Calu3 (cell line): ENCODE measurements at regions not wholly inside any gene's neighbourhood (a gene's known extent, or its start where the extent isn't known, plus 50 kb on each side); places are given as distances from the start of the nearest gene placed in this dataset.

Source experiments
- BruUV-seq: library from RNA; stranded (reverse); fragments of 400-500 nt; replicated peaks from 2 replicates; lab custom pipeline; 2021; lab: Mats Ljungman, UMichigan
- CTCF ChIA-PET: fragments of 300-600 bp; sonication (Branson Sonifier 250); formaldehyde crosslinking; loops from one replicate; lab custom pipeline; 2022; ENCODE audit warnings: antibody characterized with exemption; lab: Charles Lee
- DNase-seq: peaks from one replicate; pipeline ENCODE4 v3.0.0; 2022
- H3K27ac Mint-ChIP-seq: one replicate; pipeline ENCODE4 v1.8.0; 2022; ENCODE audit warnings: mixed read lengths; ENCODE audit not compliant: unreplicated experiment
- H3K27me3 Mint-ChIP-seq: one replicate; pipeline ENCODE4 v1.8.0; 2022; ENCODE audit warnings: mixed read lengths; ENCODE audit not compliant: unreplicated experiment
- H3K36me3 Mint-ChIP-seq: one replicate; pipeline ENCODE4 v1.8.0; 2022; ENCODE audit warnings: mild to moderate bottlenecking, moderate library complexity, mixed read lengths; ENCODE audit not compliant: insufficient read depth, unreplicated experiment
- H3K4me1 Mint-ChIP-seq: one replicate; pipeline ENCODE4 v1.8.0; 2022; ENCODE audit warnings: mild to moderate bottlenecking, low read depth, mixed read lengths; ENCODE audit not compliant: unreplicated experiment
- H3K4me3 Mint-ChIP-seq: one replicate; pipeline ENCODE4 v1.8.0; 2022; ENCODE audit warnings: mild to moderate bottlenecking, low read depth, moderate library complexity, mixed read lengths; ENCODE audit not compliant: unreplicated experiment
- H3K9me3 Mint-ChIP-seq: one replicate; pipeline ENCODE4 v1.8.0; 2022; ENCODE audit warnings: low read depth, mixed read lengths; ENCODE audit not compliant: unreplicated experiment
- intact Hi-C: fragments of 100-400 bp; cut with micrococcal nuclease; formaldehyde crosslinking; loops from one replicate; pipeline ENCODE4 v1.10.0; 2022; ENCODE audit not compliant: unreplicated experiment
- TF ChIP-seq, protein P1 (sequence below): fragments of 200-600 bp; IDR thresholded peaks from one replicate; pipeline ENCODE4 v1.8.0; 2022; ENCODE audit warnings: antibody characterized with exemption; ENCODE audit not compliant: unreplicated experiment

DNA sequence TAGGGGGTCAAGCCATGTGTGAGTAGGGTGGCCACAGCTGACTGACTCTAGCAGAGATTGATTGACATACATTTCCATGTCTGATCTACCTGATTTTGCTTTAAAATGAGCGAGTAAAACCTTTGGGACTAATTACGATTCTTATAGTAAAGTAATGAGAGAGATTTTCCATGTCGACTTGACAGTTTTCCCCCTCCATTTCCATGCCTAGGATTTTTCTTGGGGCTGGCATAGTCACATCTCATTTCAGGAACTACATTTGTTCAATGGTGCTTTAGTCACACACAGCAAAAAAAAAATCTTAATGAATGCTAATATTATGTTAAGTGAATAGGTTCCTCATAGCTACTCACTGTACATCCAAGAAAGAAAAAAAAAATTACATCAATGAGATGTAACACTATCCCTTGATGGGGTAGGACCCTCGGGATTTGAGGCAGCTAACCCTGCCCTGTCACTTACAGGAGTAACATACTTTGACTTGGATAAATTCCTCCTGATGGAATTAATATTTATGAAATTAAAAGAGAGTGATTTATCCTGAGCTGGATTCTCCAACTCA, 690.9 kb downstream of the TDRD15 start:
- Mint-ChIP-seq H3K27me3 (no peaks in the 10 kb centered on the region), H3K9me3 (peaks cover 2% of the 10 kb centered on the region), H3K36me3 (no peaks in the 10 kb centered on the region), H3K4me3 (no peak overlapping the region), H3K4me1 (no peaks in the 10 kb centered on the region), H3K27ac (no peak overlapping the region)
- no peak for DNase-seq
- CTCF ChIA-PET = no interaction called here
- TF ChIP-seq, protein P1, sequence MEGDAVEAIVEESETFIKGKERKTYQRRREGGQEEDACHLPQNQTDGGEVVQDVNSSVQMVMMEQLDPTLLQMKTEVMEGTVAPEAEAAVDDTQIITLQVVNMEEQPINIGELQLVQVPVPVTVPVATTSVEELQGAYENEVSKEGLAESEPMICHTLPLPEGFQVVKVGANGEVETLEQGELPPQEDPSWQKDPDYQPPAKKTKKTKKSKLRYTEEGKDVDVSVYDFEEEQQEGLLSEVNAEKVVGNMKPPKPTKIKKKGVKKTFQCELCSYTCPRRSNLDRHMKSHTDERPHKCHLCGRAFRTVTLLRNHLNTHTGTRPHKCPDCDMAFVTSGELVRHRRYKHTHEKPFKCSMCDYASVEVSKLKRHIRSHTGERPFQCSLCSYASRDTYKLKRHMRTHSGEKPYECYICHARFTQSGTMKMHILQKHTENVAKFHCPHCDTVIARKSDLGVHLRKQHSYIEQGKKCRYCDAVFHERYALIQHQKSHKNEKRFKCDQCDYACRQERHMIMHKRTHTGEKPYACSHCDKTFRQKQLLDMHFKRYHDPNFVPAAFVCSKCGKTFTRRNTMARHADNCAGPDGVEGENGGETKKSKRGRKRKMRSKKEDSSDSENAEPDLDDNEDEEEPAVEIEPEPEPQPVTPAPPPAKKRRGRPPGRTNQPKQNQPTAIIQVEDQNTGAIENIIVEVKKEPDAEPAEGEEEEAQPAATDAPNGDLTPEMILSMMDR = no peak
- intact Hi-C loops = no loop called here
- BruUV-seq = no TSS peak

DNA sequence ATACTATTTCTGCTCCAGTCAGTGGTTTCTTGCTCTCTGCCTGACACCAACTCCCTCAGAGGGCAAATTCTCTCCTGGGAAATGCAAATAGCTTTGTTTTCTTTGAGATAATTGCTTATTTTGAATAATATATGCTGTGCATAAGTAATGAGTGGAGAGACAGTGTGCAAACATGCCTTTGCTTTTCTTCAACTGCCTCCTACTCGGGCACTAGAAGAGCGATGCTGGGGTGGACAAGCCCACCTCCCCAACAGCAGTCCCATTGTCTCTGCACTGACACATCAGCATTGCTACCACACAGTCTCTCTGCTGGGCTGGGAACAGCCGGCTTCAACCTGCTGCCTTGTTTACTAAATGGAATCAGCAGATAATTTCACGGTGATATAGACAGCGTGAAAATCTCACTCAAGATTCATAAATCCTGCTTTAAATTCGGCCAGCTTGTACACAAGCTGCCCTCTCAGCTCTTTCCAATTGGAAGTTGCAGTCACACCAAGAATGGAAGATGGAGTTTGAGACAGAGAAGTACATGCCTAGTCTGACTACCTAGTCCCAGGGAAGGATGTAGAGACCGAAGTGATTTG, 694.5 kb downstream of the TDRD15 start:
- TF ChIP-seq, protein P1 = no peak
- no peak overlapping the region for H3K4me3 Mint-ChIP-seq
- BruUV-seq = no TSS peak
- no peaks in the 10 kb centered on the region for H3K36me3 Mint-ChIP-seq
- no peak for DNase-seq
- CTCF ChIA-PET = no interaction called here
- H3K9me3 Mint-ChIP-seq = peaks cover 5% of the 10 kb centered on the region
- H3K27ac Mint-ChIP-seq = no peak overlapping the region
- H3K4me1 Mint-ChIP-seq = no peaks in the 10 kb centered on the region
- intact Hi-C loops = no loop called here
- H3K27me3 Mint-ChIP-seq = no peaks in the 10 kb centered on the region

DNA sequence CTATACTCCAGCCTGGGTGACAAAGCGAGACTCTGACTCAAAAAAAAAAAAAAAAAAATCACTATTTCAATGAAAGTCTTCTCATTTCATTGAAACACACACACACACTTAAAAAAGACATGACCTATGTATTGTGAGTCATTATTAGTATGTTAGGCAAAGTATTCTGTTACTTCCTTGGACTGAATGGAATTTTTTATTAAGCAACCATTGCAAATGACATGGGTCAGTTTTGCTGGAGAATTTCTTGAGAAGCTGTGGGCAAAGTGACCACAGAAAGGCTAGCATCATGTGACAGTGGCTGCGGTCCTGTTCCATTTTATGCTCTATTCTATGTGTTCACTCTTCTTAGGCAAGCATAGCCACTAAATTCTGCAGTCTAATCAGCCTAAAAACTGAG, 695.7 kb downstream of the TDRD15 start:
- no TSS peak for BruUV-seq
- Mint-ChIP-seq H3K36me3 (no peaks in the 10 kb centered on the region), H3K27ac (no peak overlapping the region), H3K9me3 (peaks cover 3% of the 10 kb centered on the region), H3K27me3 (no peaks in the 10 kb centered on the region), H3K4me3 (no peak overlapping the region), H3K4me1 (no peaks in the 10 kb centered on the region)
- TF ChIP-seq, protein P1 = no peak
- CTCF ChIA-PET = interaction anchor here (0.7 kb wide), 1 partner anchor 437 kb away, joined by 4 read pairs; no protein-coding TSS in a partner anchor
- intact Hi-C loops = no loop called here
- DNase-seq = no peak

DNA sequence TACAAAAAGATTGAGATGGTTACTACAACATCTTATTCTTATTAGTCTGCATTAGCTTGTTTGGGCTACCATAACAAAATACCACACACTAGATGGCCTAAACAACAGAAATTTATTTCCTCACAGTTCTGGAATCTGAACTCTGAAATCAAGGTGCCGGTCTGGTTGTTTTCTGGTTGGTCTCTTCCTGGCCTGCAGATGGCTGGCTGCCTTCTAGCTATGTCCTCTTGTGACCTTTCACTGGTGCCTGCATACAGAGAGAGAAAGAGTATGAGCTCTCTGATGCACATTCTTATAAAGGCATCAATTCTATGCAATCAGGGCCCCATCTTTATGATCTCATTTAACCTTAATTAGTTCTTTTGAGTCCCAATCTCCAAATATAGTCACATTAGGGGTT, 696.5 kb downstream of the TDRD15 start:
- TF ChIP-seq, protein P1 = no peak
- CTCF ChIA-PET = no interaction called here
- H3K9me3 Mint-ChIP-seq = peaks cover 6% of the 10 kb centered on the region
- no peaks in the 10 kb centered on the region for H3K36me3 Mint-ChIP-seq
- H3K4me3 Mint-ChIP-seq = no peak overlapping the region
- DNase-seq = no peak
- BruUV-seq = no TSS peak
- H3K27ac Mint-ChIP-seq = no peak overlapping the region
- H3K27me3 Mint-ChIP-seq = no peaks in the 10 kb centered on the region
- no peaks in the 10 kb centered on the region for H3K4me1 Mint-ChIP-seq
- intact Hi-C loops = no loop called here
